Tibial nerve (tissue), 4 donors: ENCODE measurements at regions not wholly inside any gene's neighbourhood (a gene's known extent, or its start where the extent isn't known, plus 50 kb on each side); places are given as distances from the start of the nearest gene placed in this dataset.

ENCODE experiments used
- EP300 ChIP-seq, 2 donors: sonication (generic); formaldehyde crosslinking; IDR thresholded peaks; one replicate each; pipeline ENCODE4 v1.6.1; 2017; ENCODE audit warnings: antibody characterized with exemption in 2 of 2, mild to moderate bottlenecking in 1 of 2
- POLR2A ChIP-seq, 2 donors: fragments of 450-650 bp; IDR thresholded peaks; one replicate each; pipeline ENCODE4 v1.6.1; 2017; ENCODE audit warnings: antibody characterized with exemption in 2 of 2, mild to moderate bottlenecking in 2 of 2, moderate library complexity in 2 of 2
- TF ChIP-seq, protein P1 (sequence below), 5 experiments: fragments of 200-600 bp in 3 of 5; fragments of 450-650 bp in 2 of 5; sonication (generic) in 3 of 5; IDR thresholded peaks; one replicate each; pipeline ENCODE4 v1.5.1; 2016 to 2019; ENCODE audit warnings: antibody characterized with exemption in 5 of 5, mild to moderate bottlenecking in 3 of 5, moderate library complexity in 2 of 5

GRCh38 chr3:163573324-163573723, 1505.0 kb downstream of the SI start:
- TF ChIP-seq, protein P1, sequence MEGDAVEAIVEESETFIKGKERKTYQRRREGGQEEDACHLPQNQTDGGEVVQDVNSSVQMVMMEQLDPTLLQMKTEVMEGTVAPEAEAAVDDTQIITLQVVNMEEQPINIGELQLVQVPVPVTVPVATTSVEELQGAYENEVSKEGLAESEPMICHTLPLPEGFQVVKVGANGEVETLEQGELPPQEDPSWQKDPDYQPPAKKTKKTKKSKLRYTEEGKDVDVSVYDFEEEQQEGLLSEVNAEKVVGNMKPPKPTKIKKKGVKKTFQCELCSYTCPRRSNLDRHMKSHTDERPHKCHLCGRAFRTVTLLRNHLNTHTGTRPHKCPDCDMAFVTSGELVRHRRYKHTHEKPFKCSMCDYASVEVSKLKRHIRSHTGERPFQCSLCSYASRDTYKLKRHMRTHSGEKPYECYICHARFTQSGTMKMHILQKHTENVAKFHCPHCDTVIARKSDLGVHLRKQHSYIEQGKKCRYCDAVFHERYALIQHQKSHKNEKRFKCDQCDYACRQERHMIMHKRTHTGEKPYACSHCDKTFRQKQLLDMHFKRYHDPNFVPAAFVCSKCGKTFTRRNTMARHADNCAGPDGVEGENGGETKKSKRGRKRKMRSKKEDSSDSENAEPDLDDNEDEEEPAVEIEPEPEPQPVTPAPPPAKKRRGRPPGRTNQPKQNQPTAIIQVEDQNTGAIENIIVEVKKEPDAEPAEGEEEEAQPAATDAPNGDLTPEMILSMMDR (IDR thresholded peaks at IDR 0.05): no peak
- TF ChIP-seq POLR2A (IDR thresholded peaks at IDR 0.05): no peak
- TF ChIP-seq EP300 (IDR thresholded peaks at IDR 0.05): no peak
